ENCODE measurements at regions not wholly inside any gene's neighbourhood (a gene's known extent, or its start where the extent isn't known, plus 50 kb on each side); places are given as distances from the start of the nearest gene placed in this dataset.

DNA sequence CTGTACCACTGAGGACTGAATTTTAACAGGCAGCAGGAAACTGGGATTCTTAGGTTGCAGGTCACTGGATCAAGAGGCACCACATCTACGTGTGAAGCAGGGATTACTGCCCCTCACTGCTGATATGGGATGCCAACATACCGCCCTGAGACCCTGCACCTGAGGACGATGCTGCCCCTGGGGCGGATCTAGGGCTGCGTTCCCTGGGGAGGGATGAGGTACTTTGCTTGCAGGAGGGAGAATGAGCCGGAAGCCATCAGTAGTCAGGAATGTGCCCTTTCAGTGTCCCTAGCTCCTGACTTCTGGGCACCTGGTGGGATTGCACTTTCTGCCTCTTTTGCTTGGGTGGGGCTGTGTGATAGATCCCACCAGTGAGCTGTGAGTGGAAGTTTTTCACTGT, 122.8 kb downstream of the RPLP1 start (continued):
- TF ChIP-seq, protein P1, sequence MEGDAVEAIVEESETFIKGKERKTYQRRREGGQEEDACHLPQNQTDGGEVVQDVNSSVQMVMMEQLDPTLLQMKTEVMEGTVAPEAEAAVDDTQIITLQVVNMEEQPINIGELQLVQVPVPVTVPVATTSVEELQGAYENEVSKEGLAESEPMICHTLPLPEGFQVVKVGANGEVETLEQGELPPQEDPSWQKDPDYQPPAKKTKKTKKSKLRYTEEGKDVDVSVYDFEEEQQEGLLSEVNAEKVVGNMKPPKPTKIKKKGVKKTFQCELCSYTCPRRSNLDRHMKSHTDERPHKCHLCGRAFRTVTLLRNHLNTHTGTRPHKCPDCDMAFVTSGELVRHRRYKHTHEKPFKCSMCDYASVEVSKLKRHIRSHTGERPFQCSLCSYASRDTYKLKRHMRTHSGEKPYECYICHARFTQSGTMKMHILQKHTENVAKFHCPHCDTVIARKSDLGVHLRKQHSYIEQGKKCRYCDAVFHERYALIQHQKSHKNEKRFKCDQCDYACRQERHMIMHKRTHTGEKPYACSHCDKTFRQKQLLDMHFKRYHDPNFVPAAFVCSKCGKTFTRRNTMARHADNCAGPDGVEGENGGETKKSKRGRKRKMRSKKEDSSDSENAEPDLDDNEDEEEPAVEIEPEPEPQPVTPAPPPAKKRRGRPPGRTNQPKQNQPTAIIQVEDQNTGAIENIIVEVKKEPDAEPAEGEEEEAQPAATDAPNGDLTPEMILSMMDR (IDR thresholded peaks at IDR 0.05; ENCODE audit: low read depth, low read length, missing input control) = no peak

- DNase-seq (ENCODE audit: low spot score) = no peak
- H3K27me3 ChIP-seq (ENCODE audit: control insufficient read depth in 4 of 4, insufficient read depth in 4 of 4, low read length in 3 of 4) = no peaks in the 10 kb centered on the region
- no peak overlapping the region for H3K9ac ChIP-seq (ENCODE audit: low read depth in 1 of 2, low read length in 2 of 2)
- no peak overlapping the region for H3K4me3 ChIP-seq (ENCODE audit: low read depth in 1 of 3, low read length in 3 of 3)
- peaks cover 6 to 50% (median 43%) of the 10 kb centered on the region in 4 donors for H3K4me1 ChIP-seq (ENCODE audit: control insufficient read depth in 4 of 4, insufficient read depth in 4 of 4, low read length in 3 of 4)
- no peaks in the 10 kb centered on the region for H3K9me3 ChIP-seq (ENCODE audit: control insufficient read depth in 4 of 4, low read length in 3 of 4)
- WGBS = 47% methylated on average over 3 of the region's 3 CpGs
- TF ChIP-seq GABPA (IDR thresholded peaks at IDR 0.05 in 1 of 2, conservative IDR thresholded peaks at IDR 0.05 in 1 of 2) (no peak), RAD21 (IDR thresholded peaks at IDR 0.05) (peak; percentile 95 to 96), RXRA (IDR thresholded peaks at IDR 0.05) (peak in 1 of 2 donors; percentile 10), FOXA2 (IDR thresholded peaks at IDR 0.05) (no peak), YY1 (IDR thresholded peaks at IDR 0.05) (peak; percentile 11), FOXA1 (IDR thresholded peaks at IDR 0.05) (no peak), NR2F2 (IDR thresholded peaks at IDR 0.05) (no peak)
- TF ChIP-seq, protein P1 (IDR thresholded peaks at IDR 0.05; ENCODE audit: low read depth, low read length, missing input control) = peak; percentile 78
- H3K36me3 ChIP-seq (ENCODE audit: control insufficient read depth in 4 of 4, insufficient read depth in 3 of 4, low read depth in 1 of 4, low read length in 3 of 4) = peaks cover 0 to 1% (median 1%) of the 10 kb centered on the region in 4 donors
- no peak overlapping the region for H3K27ac ChIP-seq (ENCODE audit: low read depth in 1 of 2, low read length in 2 of 2)
Measured at GRCh38 chr15:69576035-69576526, 123.5 kb downstream of the RPLP1 start.

- Histone ChIP-seq H3K27me3 (ENCODE audit: control insufficient read depth in 4 of 4, insufficient read depth in 4 of 4, low read length in 3 of 4) (no peaks in the 10 kb centered on the region), H3K9me3 (ENCODE audit: control insufficient read depth in 4 of 4, low read length in 3 of 4) (no peaks in the 10 kb centered on the region), H3K36me3 (ENCODE audit: control insufficient read depth in 4 of 4, insufficient read depth in 3 of 4, low read depth in 1 of 4, low read length in 3 of 4) (no peaks in the 10 kb centered on the region), H3K27ac (ENCODE audit: low read depth in 1 of 2, low read length in 2 of 2) (no peak overlapping the region), H3K9ac (ENCODE audit: low read depth in 1 of 2, low read length in 2 of 2) (no peak overlapping the region), H3K4me3 (ENCODE audit: low read depth in 1 of 3, low read length in 3 of 3) (no peak overlapping the region), H3K4me1 (ENCODE audit: control insufficient read depth in 4 of 4, insufficient read depth in 4 of 4, low read length in 3 of 4) (peaks cover 6 to 51% (median 44%) of the 10 kb centered on the region in 4 donors)
- no peak for TF ChIP-seq HNF4G (IDR thresholded peaks at IDR 0.05)
- TF ChIP-seq FOXA2 (IDR thresholded peaks at IDR 0.05) = peak; percentile 25
- TF ChIP-seq, protein P1 (IDR thresholded peaks at IDR 0.05; ENCODE audit: low read depth, low read length, missing input control) = no peak
- peak in 1 of 2 donors; percentile 72 for TF ChIP-seq RXRA (IDR thresholded peaks at IDR 0.05)
- TF ChIP-seq RAD21 (IDR thresholded peaks at IDR 0.05) = no peak
- TF ChIP-seq JUND (IDR thresholded peaks at IDR 0.05) = no peak
- no peak for TF ChIP-seq FOXA1 (IDR thresholded peaks at IDR 0.05)
- no peak for TF ChIP-seq NR2F2 (IDR thresholded peaks at IDR 0.05)
- TF ChIP-seq, protein P2, sequence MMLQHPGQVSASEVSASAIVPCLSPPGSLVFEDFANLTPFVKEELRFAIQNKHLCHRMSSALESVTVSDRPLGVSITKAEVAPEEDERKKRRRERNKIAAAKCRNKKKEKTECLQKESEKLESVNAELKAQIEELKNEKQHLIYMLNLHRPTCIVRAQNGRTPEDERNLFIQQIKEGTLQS (IDR thresholded peaks at IDR 0.05) = no peak
- TF ChIP-seq MAX (IDR thresholded peaks at IDR 0.05) = no peak
- TF ChIP-seq YY1 (IDR thresholded peaks at IDR 0.05) = no peak
- no peak for TF ChIP-seq ZBTB33 (IDR thresholded peaks at IDR 0.05)
- peak in 1 of 2 donors; percentile 23 for TF ChIP-seq HNF4A (conservative IDR thresholded peaks at IDR 0.05)
- no peak for TF ChIP-seq TAF1 (conservative IDR thresholded peaks at IDR 0.05)
- WGBS = 88% methylated on average over 4 of the region's 4 CpGs
- DNase-seq (ENCODE audit: low spot score) = no peak
Measured at GRCh38 chr15:69576948-69577351, 124.3 kb downstream of the RPLP1 start.

Measured in liver (tissue), 8 donors.